H9 (cell line): ENCODE measurements at regions not wholly inside any gene's neighbourhood (a gene's known extent, or its start where the extent isn't known, plus 50 kb on each side); places are given as distances from the start of the nearest gene placed in this dataset.

Source experiments
- DNase-seq: peaks from one replicate; pipeline ENCODE4 v3.0.0-alpha.2; 2017
- H2AFZ ChIP-seq: one replicate; pipeline ENCODE4 v1.6.1; 2013; ENCODE audit warnings: mild to moderate bottlenecking, low read length, control low read depth, moderate library complexity
- H2AK5ac ChIP-seq: 2 replicates; pipeline ENCODE4 v1.6.1; 2013; ENCODE audit warnings: low read length, control low read depth, mixed read lengths; ENCODE audit not compliant: insufficient read length
- H2BK120ac ChIP-seq: one replicate; pipeline ENCODE4 v1.6.1; 2013; ENCODE audit warnings: low read depth, mild to moderate bottlenecking, low read length, control low read depth, inconsistent platforms; ENCODE audit not compliant: poor library complexity, severe bottlenecking
- H2BK12ac ChIP-seq: 2 replicates; pipeline ENCODE4 v1.6.1; 2013; ENCODE audit warnings: low read length, control low read depth, mixed read lengths, low read depth; ENCODE audit not compliant: insufficient read length
- H2BK15ac ChIP-seq: 2 replicates; pipeline ENCODE4 v1.6.1; 2013; ENCODE audit warnings: low read depth, low read length, control low read depth
- H2BK20ac ChIP-seq: one replicate; pipeline ENCODE4 v1.6.1; 2013; ENCODE audit warnings: low read depth, mild to moderate bottlenecking, low read length, control low read depth, inconsistent platforms; ENCODE audit not compliant: poor library complexity, severe bottlenecking
- H2BK5ac ChIP-seq: 2 replicates; pipeline ENCODE4 v1.6.1; 2013; ENCODE audit warnings: low read length, control low read depth, mixed read lengths; ENCODE audit not compliant: insufficient read length
- H3K14ac ChIP-seq: 2 replicates; pipeline ENCODE4 v1.6.1; 2013; ENCODE audit warnings: low read length, control low read depth; ENCODE audit not compliant: insufficient read depth
- H3K18ac ChIP-seq: 2 replicates; pipeline ENCODE4 v1.6.1; 2013; ENCODE audit warnings: low read depth, mild to moderate bottlenecking, mixed read lengths, low read length, control low read depth; ENCODE audit not compliant: insufficient read length
- H3K23ac ChIP-seq: 2 replicates; pipeline ENCODE4 v1.6.1; 2013; ENCODE audit warnings: low read length, control low read depth, mixed read lengths, low read depth; ENCODE audit not compliant: insufficient read length
- H3K23me2 ChIP-seq: 2 replicates; pipeline ENCODE4 v1.6.1; 2013; ENCODE audit warnings: low read depth, mild to moderate bottlenecking, mixed read lengths, low read length, control low read depth; ENCODE audit not compliant: insufficient read length, poor library complexity, severe bottlenecking
- H3K27ac ChIP-seq: 2 replicates; pipeline ENCODE4 v1.5.1; 2013; ENCODE audit warnings: low read length, control low read depth, mixed read lengths, low read depth; ENCODE audit not compliant: insufficient read length
- H3K27me3 ChIP-seq: 2 replicates; pipeline ENCODE4 v1.6.1; 2013; ENCODE audit warnings: low read length, control low read depth, inconsistent platforms; ENCODE audit not compliant: insufficient read depth
- H3K4ac ChIP-seq: 2 replicates; pipeline ENCODE4 v1.6.1; 2013; ENCODE audit warnings: low read depth, mild to moderate bottlenecking, control low read depth, inconsistent platforms, low read length, moderate library complexity
- H3K4me1 ChIP-seq: 2 replicates; pipeline ENCODE4 v1.6.1; 2013; ENCODE audit warnings: low read length, control low read depth, inconsistent platforms; ENCODE audit not compliant: insufficient read depth
- H3K4me2 ChIP-seq: 2 replicates; pipeline ENCODE4 v1.6.1; 2013; ENCODE audit warnings: low read length, control low read depth, mixed read lengths; ENCODE audit not compliant: insufficient read length, insufficient read depth
- H3K56ac ChIP-seq: 2 replicates; pipeline ENCODE4 v1.6.1; 2013; ENCODE audit warnings: low read depth, mild to moderate bottlenecking, mixed read lengths, low read length, control low read depth; ENCODE audit not compliant: insufficient read length
- H3K79me1 ChIP-seq: 2 replicates; pipeline ENCODE4 v1.6.1; 2013; ENCODE audit warnings: low read depth, mild to moderate bottlenecking, moderate library complexity, low read length, control low read depth, inconsistent platforms; ENCODE audit not compliant: insufficient read depth, poor library complexity, severe bottlenecking
- H3K79me2 ChIP-seq: 2 replicates; pipeline ENCODE4 v1.6.1; 2013; ENCODE audit warnings: low read length, control low read depth, inconsistent platforms; ENCODE audit not compliant: insufficient read depth
- H3K9ac ChIP-seq: 2 replicates; pipeline ENCODE4 v1.6.1; 2013; ENCODE audit warnings: low read length, control low read depth, mixed read lengths; ENCODE audit not compliant: insufficient read length; ENCODE audit errors: extremely low read depth
- H3K9me3 ChIP-seq: one replicate; pipeline ENCODE4 v1.6.1; 2013; ENCODE audit warnings: low read depth, low read length, inconsistent platforms; ENCODE audit not compliant: control insufficient read depth
- H3T11ph ChIP-seq: one replicate; pipeline ENCODE4 v1.6.1; 2013; ENCODE audit warnings: mild to moderate bottlenecking, low read length, control low read depth, inconsistent platforms
- H4K20me1 ChIP-seq: one replicate; pipeline ENCODE4 v1.6.1; 2013; ENCODE audit not compliant: control insufficient read depth, insufficient read length, insufficient read depth
- H4K5ac ChIP-seq: 2 replicates; pipeline ENCODE4 v1.6.1; 2013; ENCODE audit warnings: low read depth, mild to moderate bottlenecking, mixed read lengths, low read length, control low read depth; ENCODE audit not compliant: insufficient read length
- H4K8ac ChIP-seq: replicated peaks from 2 replicates; pipeline ENCODE4 v1.6.1; 2013; ENCODE audit warnings: low read length, control low read depth, mixed read lengths, low read depth; ENCODE audit not compliant: insufficient read length
- H4K91ac ChIP-seq: 2 replicates; pipeline ENCODE4 v1.6.1; 2013; ENCODE audit warnings: low read depth, mild to moderate bottlenecking, moderate library complexity, mixed read lengths, low read length, control low read depth; ENCODE audit not compliant: insufficient read length
- H3K27ac Mint-ChIP-seq, 3 experiments: 2 replicates in 2 of 3; 3 replicates in 1 of 3; pipeline ENCODE4 v1.8.0; 2020 to 2021; ENCODE audit warnings: mixed read lengths in 3 of 3, mild to moderate bottlenecking in 1 of 3, moderate library complexity in 1 of 3
- H3K27me3 Mint-ChIP-seq: 2 replicates; pipeline ENCODE4 v1.8.0; 2021; ENCODE audit warnings: low read depth, mild to moderate bottlenecking, moderate library complexity, mixed read lengths
- H3K36me3 Mint-ChIP-seq, 3 experiments: 2 replicates in 2 of 3; 3 replicates in 1 of 3; pipeline ENCODE4 v1.8.0; 2020 to 2021; ENCODE audit warnings: low read depth in 3 of 3, mixed read lengths in 3 of 3; ENCODE audit not compliant: insufficient read depth in 1 of 3
- H3K4me1 Mint-ChIP-seq, 2 experiments: 2 replicates each; pipeline ENCODE4 v1.8.0; 2020; ENCODE audit warnings: mixed read lengths in 2 of 2
- H3K4me3 Mint-ChIP-seq, 2 experiments: 2 replicates in 1 of 2; 3 replicates in 1 of 2; pipeline ENCODE4 v1.8.0; 2020 to 2021; ENCODE audit warnings: mild to moderate bottlenecking in 2 of 2, mixed read lengths in 2 of 2, moderate library complexity in 1 of 2
- H3K9me3 Mint-ChIP-seq, 2 experiments: 2 replicates in 1 of 2; 3 replicates in 1 of 2; pipeline ENCODE4 v1.8.0; 2020; ENCODE audit warnings: mild to moderate bottlenecking in 2 of 2, mixed read lengths in 2 of 2, moderate library complexity in 1 of 2
- CTCF ChIP-seq: fragments of 200-600 bp; sonication (generic); conservative IDR thresholded peaks from 3 replicates; pipeline ENCODE4 v1.8.0; 2021; ENCODE audit warnings: antibody characterized with exemption, mild to moderate bottlenecking
- WGBS: extraction: QIAGEN DNeasy Blood & Tissue Kit; methylation state at CpG from one replicate; pipeline ENCODE4 v1.1.7; 2013; ENCODE audit warnings: missing lambda C conversion rate, low lambda C conversion rate, mixed read lengths; ENCODE audit not compliant: insufficient read length; ENCODE audit errors: extremely low coverage; 5-methylcytosine and 5-hydroxymethylcytosine counted together

- Mint-ChIP-seq H3K36me3 (no peaks in the 10 kb centered on the region), H3K4me3 (peak overlapping the region in 1 of 2 experiments; percentile 64; a peak in 3 of 5 replicates), H3K27me3 (peaks cover 17% of the 10 kb centered on the region), H3K27ac (no peak overlapping the region), H3K4me1 (peaks cover 32 to 42% of the 10 kb centered on the region in 2 experiments), H3K9me3 (no peaks in the 10 kb centered on the region; a peak in 1 of 5 replicates)
- H2BK120ac ChIP-seq: no peak overlapping the region
- H2BK20ac ChIP-seq: no peak overlapping the region
- H3K79me2 ChIP-seq: no peaks in the 10 kb centered on the region
- H3K18ac ChIP-seq: no peak overlapping the region
- H4K20me1 ChIP-seq: no peaks in the 10 kb centered on the region
- H2BK12ac ChIP-seq: no peak overlapping the region
- no peak overlapping the region for H2AFZ ChIP-seq
- no peak overlapping the region for H3K27ac ChIP-seq
- H3K4me2 ChIP-seq: peak overlapping the region; percentile 80
- H2AK5ac ChIP-seq: no peak overlapping the region
- no peak overlapping the region for H4K8ac ChIP-seq
- no peak overlapping the region for H3K23ac ChIP-seq
- H3K14ac ChIP-seq: no peak overlapping the region
- H4K5ac ChIP-seq: no peak overlapping the region
- H4K91ac ChIP-seq: no peak overlapping the region
- H3K4me1 ChIP-seq: peaks cover 8% of the 10 kb centered on the region; the same call in 1 of the 2 replicates
- TF ChIP-seq CTCF: no peak
- DNase-seq: no peak
- no peak overlapping the region for H2BK5ac ChIP-seq
- no peak overlapping the region for H3K4ac ChIP-seq
- no peak overlapping the region for H3T11ph ChIP-seq
- peaks cover 5% of the 10 kb centered on the region for H3K23me2 ChIP-seq
- H3K79me1 ChIP-seq: no peaks in the 10 kb centered on the region
- no peaks in the 10 kb centered on the region for H3K27me3 ChIP-seq
- H2BK15ac ChIP-seq: no peak overlapping the region
- no peaks in the 10 kb centered on the region for H3K9me3 ChIP-seq
- no peak overlapping the region for H3K56ac ChIP-seq
- H3K9ac ChIP-seq: no peak overlapping the region
- WGBS: no CpG with 5 or more reads among the region's 4 CpGs
These were observed 150.8 kb upstream of the FGGY start for GRCh38 chr1:59146056-59146455.
